ENCODE measurements at regions not wholly inside any gene's neighbourhood (a gene's known extent, or its start where the extent isn't known, plus 50 kb on each side); places are given as distances from the start of the nearest gene placed in this dataset.

GRCh38 chr14:75333606-75334548, 55.2 kb downstream of the FOS start:
- H3K9me3 ChIP-seq = peaks cover 0 to 11% (median 0%) of the 10 kb centered on the region in 11 donors
- WGBS, 2 donors = 75 to 80% methylated on average over 36 of the region's 36 CpGs

GRCh38 chr14:75334549-75335051, 56.0 kb downstream of the FOS start:
- DNase-seq (no peak), ATAC-seq (peak in 7 of 8 donors; percentile 16 to 48 (median 31))
- Histone ChIP-seq H3K4me1 (peaks cover 0 to 53% (median 14%) of the 10 kb centered on the region in 9 donors), H3K27ac (peak overlapping the region in 7 of 10 donors; percentile 37 to 85 (median 57)), H3K4me3 (peak overlapping the region in 4 of 10 donors; percentile 3 to 30 (median 21)), H3K36me3 (no peaks in the 10 kb centered on the region), H3K9me3 (peaks cover 0 to 11% (median 0%) of the 10 kb centered on the region in 11 donors), H3K27me3 (no peaks in the 10 kb centered on the region)
- intact Hi-C loops (cut with DNase I) = no loop called here
- TF ChIP-seq CTCF (IDR thresholded peaks at IDR 0.05) = no peak
- WGBS, 2 donors = 49 to 59% methylated on average over 10 of the region's 10 CpGs

More at GRCh38 chr14:75333606-75334548, 55.2 kb downstream of the FOS start:
- Histone ChIP-seq H3K4me1 (peaks cover 0 to 45% (median 6%) of the 10 kb centered on the region in 9 donors), H3K27me3 (no peaks in the 10 kb centered on the region), H3K4me3 (peak overlapping the region in 2 of 10 donors; percentile 15 to 30), H3K36me3 (no peaks in the 10 kb centered on the region), H3K27ac (peak overlapping the region in 7 of 10 donors; percentile 49 to 85 (median 57))
- ATAC-seq (peak; percentile 56 to 82 (median 72)), DNase-seq (peak; percentile 33 to 35)
- intact Hi-C loops (cut with DNase I) = no loop called here
- no peak for TF ChIP-seq CTCF (IDR thresholded peaks at IDR 0.05)

- Histone ChIP-seq H3K27me3 (no peaks in the 10 kb centered on the region), H3K36me3 (no peaks in the 10 kb centered on the region), H3K27ac (peak overlapping the region in 1 of 10 donors; percentile 85), H3K4me1 (peaks cover 1 to 62% (median 22%) of the 10 kb centered on the region in 9 donors), H3K9me3 (peaks cover 0 to 11% (median 0%) of the 10 kb centered on the region in 11 donors), H3K4me3 (no peak overlapping the region)
- intact Hi-C loops (cut with DNase I) = no loop called here
- ATAC-seq (no peak), DNase-seq (no peak)
- TF ChIP-seq CTCF (IDR thresholded peaks at IDR 0.05) = no peak
- WGBS, 2 donors = 90 to 92% methylated on average over 6 of the region's 6 CpGs
Measured at GRCh38 chr14:75335571-75335970, 56.9 kb downstream of the FOS start.

GRCh38 chr14:75338398-75338797, 59.8 kb downstream of the FOS start:
- H3K27ac ChIP-seq = peak overlapping the region in 1 of 10 donors; percentile 27
- H3K9me3 ChIP-seq = peaks cover 0 to 11% (median 0%) of the 10 kb centered on the region in 11 donors

More at GRCh38 chr14:75338398-75338797, 59.8 kb downstream of the FOS start:
- DNase-seq (no peak), ATAC-seq (no peak)
- intact Hi-C loops (cut with DNase I) = no loop called here
- H3K36me3 ChIP-seq = no peaks in the 10 kb centered on the region
- H3K27me3 ChIP-seq = no peaks in the 10 kb centered on the region
- peaks cover 11 to 86% (median 38%) of the 10 kb centered on the region in 9 donors for H3K4me1 ChIP-seq
- TF ChIP-seq CTCF (IDR thresholded peaks at IDR 0.05) = no peak
- H3K4me3 ChIP-seq = no peak overlapping the region
